ENCODE measurements at regions not wholly inside any gene's neighbourhood (a gene's known extent, or its start where the extent isn't known, plus 50 kb on each side); places are given as distances from the start of the nearest gene placed in this dataset.

- H4K20me1 ChIP-seq (ENCODE audit: control insufficient read depth, insufficient read depth): no peaks in the 10 kb centered on the region
- H3K9ac ChIP-seq (ENCODE audit: control insufficient read depth, insufficient read depth, low read length): no peak overlapping the region
- no peak overlapping the region for H3K4me2 ChIP-seq (ENCODE audit: control insufficient read depth, insufficient read depth)
- no peak for FAIRE-seq
- H3K27ac ChIP-seq (ENCODE audit: control insufficient read depth, insufficient read depth): no peak overlapping the region
- peaks cover 3% of the 10 kb centered on the region; the same call in 1 of the 2 replicates for H3K4me1 ChIP-seq (ENCODE audit: control insufficient read depth, insufficient read depth, low read length)
- no peaks in the 10 kb centered on the region; a peak in 1 of 4 replicates for H3K27me3 ChIP-seq (replicated peaks in 1 of 2; ENCODE audit: control insufficient read depth in 2 of 2, insufficient read depth in 2 of 2, low read length in 1 of 2)
- 24% methylated on average over 4 of the region's 4 CpGs for WGBS (ENCODE audit: insufficient coverage, insufficient replicate concordance, low lambda C conversion rate, missing lambda C conversion rate)
- no peak overlapping the region for H3K4me3 ChIP-seq
- ChIA-PET SMC1A (ENCODE audit: uncharacterized antibody, unreplicated experiment) (no interaction called here), POLR2A (no interaction called here), CTCF (interaction anchor here (1.4 kb wide), 1 partner anchor 336 kb away, joined by 3 read pairs; no protein-coding TSS in a partner anchor), RAD21 (ENCODE audit: unreplicated experiment) (interaction anchor here (0.6 kb wide), 1 partner anchor 186 kb away, joined by 3 read pairs; no protein-coding TSS in a partner anchor)
- ATAC-seq: no peak
- no peak for DNase-seq (ENCODE audit: low read depth, low spot score)
- H3K9me3 ChIP-seq (replicated peaks; ENCODE audit: control insufficient read depth, insufficient read depth, low read length): no peaks in the 10 kb centered on the region; the same call in 2 of the 3 replicates
- H3K79me2 ChIP-seq (ENCODE audit: control insufficient read depth, insufficient read depth, low read length): no peaks in the 10 kb centered on the region
- in situ Hi-C loops (cut with MboI) (no loop called here), intact Hi-C loops (cut with micrococcal nuclease; ENCODE audit: unreplicated experiment) (no loop called here)
- H2AFZ ChIP-seq (ENCODE audit: control insufficient read depth, low read depth, low read length): no peak overlapping the region
- BruUV-seq (replicated peaks): no TSS peak
- no peaks in the 10 kb centered on the region for H3K36me3 ChIP-seq (ENCODE audit: control insufficient read depth in 2 of 2, insufficient read depth in 2 of 2, low read length in 1 of 2)
- TF ChIP-seq POLR2AphosphoS5 (IDR thresholded peaks at IDR 0.05; ENCODE audit: low read length): no peak
- no peak for TF ChIP-seq CTCF (IDR thresholded peaks at IDR 0.05 in 2 of 3, conservative IDR thresholded peaks at IDR 0.05 in 1 of 3; ENCODE audit: control insufficient read depth in 2 of 3, extremely low read depth in 1 of 3, insufficient read depth in 1 of 3, low read depth in 3 of 3, low read length in 3 of 3)
- no peak for TF ChIP-seq NR2F1 (conservative IDR thresholded peaks at IDR 0.05)
- TF ChIP-seq MTA3 (IDR thresholded peaks at IDR 0.05; ENCODE audit: borderline replicate concordance, low read length): no peak
- TF ChIP-seq SUZ12 (IDR thresholded peaks at IDR 0.05; ENCODE audit: unreplicated experiment): no peak
- TF ChIP-seq HSF1 (IDR thresholded peaks at IDR 0.05; ENCODE audit: low read depth, low read length): no peak
- no peak for TF ChIP-seq STAT3 (IDR thresholded peaks at IDR 0.05; ENCODE audit: low read depth, low read length)
- no peak for TF ChIP-seq E4F1 (IDR thresholded peaks at IDR 0.05; ENCODE audit: borderline replicate concordance, partially characterized antibody)
- no peak for TF ChIP-seq TCF7 (IDR thresholded peaks at IDR 0.05; ENCODE audit: borderline replicate concordance)
- TF ChIP-seq CREM (IDR thresholded peaks at IDR 0.05; ENCODE audit: low read depth): no peak
- no peak for TF ChIP-seq TAF1 (IDR thresholded peaks at IDR 0.05; ENCODE audit: borderline replicate concordance, low read depth, low read length)
- no peak for TF ChIP-seq NR2C1 (IDR thresholded peaks at IDR 0.05)
- no peak for TF ChIP-seq BCLAF1 (IDR thresholded peaks at IDR 0.05)
- no peak for TF ChIP-seq RELB (IDR thresholded peaks at IDR 0.05; ENCODE audit: low read depth)
- TF ChIP-seq GABPA (IDR thresholded peaks at IDR 0.05; ENCODE audit: low read depth): no peak
Observed at GRCh38 chr5:14016549-14016948, 72.1 kb upstream of the DNAH5 start.
